ENCODE measurements at regions not wholly inside any gene's neighbourhood (a gene's known extent, or its start where the extent isn't known, plus 50 kb on each side); places are given as distances from the start of the nearest gene placed in this dataset.

DNA sequence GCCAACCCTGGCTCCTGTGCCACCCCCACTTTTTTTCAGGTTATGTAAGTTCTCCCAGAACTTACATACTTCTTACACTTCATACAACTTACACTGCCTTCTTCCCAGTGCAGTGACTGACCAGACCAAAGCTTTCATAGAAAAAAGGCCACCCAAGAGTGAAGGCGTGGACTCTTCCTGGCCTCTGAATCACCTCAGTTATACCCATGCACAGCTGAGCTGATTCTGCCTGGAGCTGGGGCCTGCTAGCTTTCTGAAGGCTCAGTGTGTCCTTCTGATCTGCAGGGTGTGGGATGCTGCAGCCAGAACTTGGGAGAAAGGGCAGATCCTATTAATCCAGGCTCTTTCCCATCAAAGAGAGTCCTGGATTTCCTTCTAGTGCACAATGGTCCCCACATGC lies 216.1 kb downstream of the TTC32 start:
- TF ChIP-seq, protein P1, sequence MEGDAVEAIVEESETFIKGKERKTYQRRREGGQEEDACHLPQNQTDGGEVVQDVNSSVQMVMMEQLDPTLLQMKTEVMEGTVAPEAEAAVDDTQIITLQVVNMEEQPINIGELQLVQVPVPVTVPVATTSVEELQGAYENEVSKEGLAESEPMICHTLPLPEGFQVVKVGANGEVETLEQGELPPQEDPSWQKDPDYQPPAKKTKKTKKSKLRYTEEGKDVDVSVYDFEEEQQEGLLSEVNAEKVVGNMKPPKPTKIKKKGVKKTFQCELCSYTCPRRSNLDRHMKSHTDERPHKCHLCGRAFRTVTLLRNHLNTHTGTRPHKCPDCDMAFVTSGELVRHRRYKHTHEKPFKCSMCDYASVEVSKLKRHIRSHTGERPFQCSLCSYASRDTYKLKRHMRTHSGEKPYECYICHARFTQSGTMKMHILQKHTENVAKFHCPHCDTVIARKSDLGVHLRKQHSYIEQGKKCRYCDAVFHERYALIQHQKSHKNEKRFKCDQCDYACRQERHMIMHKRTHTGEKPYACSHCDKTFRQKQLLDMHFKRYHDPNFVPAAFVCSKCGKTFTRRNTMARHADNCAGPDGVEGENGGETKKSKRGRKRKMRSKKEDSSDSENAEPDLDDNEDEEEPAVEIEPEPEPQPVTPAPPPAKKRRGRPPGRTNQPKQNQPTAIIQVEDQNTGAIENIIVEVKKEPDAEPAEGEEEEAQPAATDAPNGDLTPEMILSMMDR (conservative IDR thresholded peaks at IDR 0.05), result no peak
- no peak for TF ChIP-seq ZFX (IDR thresholded peaks at IDR 0.05)

All from C4-2B (cell line).